ENCODE measurements at regions not wholly inside any gene's neighbourhood (a gene's known extent, or its start where the extent isn't known, plus 50 kb on each side); places are given as distances from the start of the nearest gene placed in this dataset.

- TF ChIP-seq CTCF (IDR thresholded peaks at IDR 0.05; ENCODE audit: control extremely low read depth in 1 of 3, insufficient read depth in 1 of 3, low read depth in 1 of 3, low read length in 3 of 3) = no peak
- no peak for TF ChIP-seq NANOG (IDR thresholded peaks at IDR 0.05; ENCODE audit: insufficient read depth, low read depth, low read length, poor library complexity, severe bottlenecking)
- TF ChIP-seq ATF2 (IDR thresholded peaks at IDR 0.05; ENCODE audit: low read length) = no peak
- TF ChIP-seq MAX (IDR thresholded peaks at IDR 0.05) = no peak
- TF ChIP-seq SP1 (IDR thresholded peaks at IDR 0.05; ENCODE audit: low read depth, low read length) = no peak
- no peak for TF ChIP-seq CHD7 (IDR thresholded peaks at IDR 0.05; ENCODE audit: insufficient replicate concordance, low read length)
- TF ChIP-seq SIRT6 (IDR thresholded peaks at IDR 0.05; ENCODE audit: low read length) = no peak
- no peak for TF ChIP-seq ATF3 (IDR thresholded peaks at IDR 0.05; ENCODE audit: insufficient read depth, low read depth, low read length)
- no peak for TF ChIP-seq CREB1 (IDR thresholded peaks at IDR 0.05)
- no peak for TF ChIP-seq EZH2 (IDR thresholded peaks at IDR 0.05; ENCODE audit: low read depth, low read length, severe bottlenecking)
- TF ChIP-seq HDAC2 (IDR thresholded peaks at IDR 0.05; ENCODE audit: borderline replicate concordance in 1 of 2, low read depth in 2 of 2, low read length in 2 of 2) = no peak
- TF ChIP-seq POLR2AphosphoS5 (IDR thresholded peaks at IDR 0.05; ENCODE audit: low read depth, low read length) = no peak
- no peak for TF ChIP-seq CEBPB (IDR thresholded peaks at IDR 0.05; ENCODE audit: low read depth, low read length)
Measured at GRCh38 chr7:68544851-68545250, 1053.4 kb upstream of the AUTS2 start.

All from H1 (cell line).